MV-4-11 (cell line): ENCODE measurements at regions not wholly inside any gene's neighbourhood (a gene's known extent, or its start where the extent isn't known, plus 50 kb on each side); places are given as distances from the start of the nearest gene placed in this dataset.

Experiments
- DNase-seq: peaks from one replicate; lab custom pipeline; 2025; lab: John Stamatoyannopoulos, UW

DNA sequence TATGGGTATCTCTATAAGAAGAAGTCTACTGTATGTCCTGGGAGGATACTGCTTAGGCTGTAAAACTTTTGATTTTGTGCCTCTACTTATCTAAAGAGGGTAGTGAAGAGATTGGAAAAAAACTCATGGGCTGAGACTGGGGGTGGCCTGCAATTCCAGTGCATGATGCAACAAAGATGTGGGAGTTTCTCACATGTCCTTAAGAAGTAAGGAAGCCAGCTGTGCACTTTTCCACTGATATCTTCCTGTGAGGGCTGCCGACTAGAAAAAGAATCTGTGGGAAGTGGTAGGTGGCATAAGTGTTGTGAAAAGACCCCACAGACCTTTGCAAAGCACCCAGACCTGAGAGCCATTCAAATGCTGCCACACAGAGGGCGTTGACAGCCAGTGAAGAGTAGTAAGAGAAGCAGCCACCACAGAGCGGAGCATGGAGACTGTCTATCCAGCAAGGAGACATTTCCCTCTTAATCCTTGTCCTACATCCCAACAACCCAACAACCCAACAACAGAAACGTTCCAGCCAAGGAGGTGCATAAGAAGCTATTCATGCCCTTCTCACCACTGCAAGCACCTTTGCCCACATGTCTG, 65.1 kb downstream of the PFDN4 start:
- DNase-seq, result no peak

DNA sequence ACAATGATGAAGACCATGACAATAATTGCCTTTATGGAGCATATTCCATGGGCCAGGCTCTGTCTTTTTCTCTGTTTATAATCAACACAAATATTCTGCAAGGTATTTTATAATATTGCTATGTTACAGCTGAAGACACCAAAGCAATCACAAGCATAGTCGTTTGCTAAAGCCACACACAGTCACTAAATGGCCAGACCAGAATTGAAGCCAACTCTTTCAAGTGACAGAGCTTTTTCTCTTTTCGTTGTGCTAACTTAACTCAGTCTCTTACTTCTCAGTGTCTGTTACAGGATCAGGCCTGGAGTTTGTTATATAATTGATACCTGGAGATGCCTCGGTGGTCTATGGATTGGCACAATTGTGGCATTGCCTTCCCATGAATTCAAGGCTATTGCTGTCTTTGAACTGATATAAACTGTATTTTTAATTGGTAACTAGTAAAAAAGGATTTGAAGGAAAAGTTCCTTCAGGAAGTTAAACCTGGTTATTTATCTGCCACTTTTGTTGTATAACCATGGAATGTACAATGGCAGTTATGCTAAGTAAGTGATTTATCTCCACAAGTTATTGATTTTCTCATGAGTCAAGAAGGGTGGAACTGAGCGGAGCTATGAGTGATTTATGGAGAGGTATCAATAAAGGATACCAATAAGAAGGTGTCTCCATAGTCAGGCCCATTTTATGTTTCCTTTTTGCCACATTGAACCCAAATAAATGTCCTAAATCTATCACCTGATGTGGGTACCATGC, 67.6 kb downstream of the PFDN4 start:
- no peak for DNase-seq

DNA sequence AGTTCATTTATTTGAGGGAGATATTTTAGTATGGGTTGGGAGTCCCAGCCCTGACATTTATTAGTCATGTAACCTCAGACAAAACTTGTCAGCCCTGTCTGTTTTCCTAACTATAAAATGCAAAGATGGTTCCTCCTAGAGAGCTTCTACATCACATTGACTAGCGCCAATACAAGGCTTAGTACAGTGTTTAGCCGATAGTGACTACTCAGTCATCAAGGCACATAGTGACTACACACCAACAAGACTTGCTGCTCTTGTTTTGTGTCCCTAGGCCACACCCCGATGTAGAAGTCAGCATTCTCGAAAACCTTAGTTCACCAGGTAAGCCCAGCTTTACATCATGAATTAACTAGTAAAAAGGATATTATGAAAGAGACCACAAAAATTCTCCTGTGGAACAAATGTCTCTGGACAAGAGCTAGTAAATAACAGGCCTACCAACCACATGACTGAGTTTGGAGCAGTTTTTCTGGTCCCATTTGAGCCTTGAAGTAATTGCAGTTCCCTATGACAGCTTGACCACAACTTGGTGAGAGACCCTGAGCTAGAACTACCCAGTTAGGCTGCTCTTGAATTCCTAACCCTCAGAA, 68.8 kb downstream of the PFDN4 start:
- no peak for DNase-seq

DNA sequence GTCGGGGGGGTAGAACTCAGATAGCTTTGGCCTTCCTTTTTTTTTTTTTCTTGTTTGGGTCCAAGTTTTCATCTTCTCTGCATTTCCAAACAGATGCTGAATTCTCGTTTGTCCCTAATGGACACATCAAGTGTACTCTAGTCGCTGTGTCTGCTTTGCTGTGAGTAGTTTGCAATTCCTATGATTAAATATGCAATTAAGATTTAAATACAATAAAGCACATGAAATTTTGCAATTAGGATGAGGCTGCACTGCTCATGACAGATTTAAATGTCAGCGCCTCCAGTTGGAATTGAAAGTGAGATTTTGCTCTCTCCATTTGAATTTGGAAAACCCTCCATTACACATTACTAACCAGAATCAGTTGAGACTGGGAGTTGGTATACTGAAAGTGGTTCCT, 70.4 kb downstream of the PFDN4 start:
- no peak for DNase-seq

DNA sequence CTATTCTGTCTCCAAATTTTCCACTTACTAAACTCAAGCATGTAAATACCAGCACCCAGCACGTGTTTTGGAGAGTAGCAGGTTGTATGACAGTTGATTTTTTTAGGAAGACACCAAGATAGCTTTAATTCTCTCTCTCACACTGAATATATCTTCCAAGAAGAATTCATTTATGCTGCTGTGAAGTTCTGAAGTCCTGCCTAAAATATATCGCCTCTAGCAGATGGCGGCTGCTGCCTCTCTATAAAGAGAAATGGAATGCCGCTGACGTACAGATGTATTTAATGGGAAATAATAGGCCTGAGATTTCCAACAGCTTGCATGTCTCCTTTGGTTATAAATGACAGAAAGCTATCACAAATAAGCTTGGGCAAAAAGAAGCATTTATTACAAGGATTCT, 74.7 kb downstream of the PFDN4 start:
- no peak for DNase-seq

DNA sequence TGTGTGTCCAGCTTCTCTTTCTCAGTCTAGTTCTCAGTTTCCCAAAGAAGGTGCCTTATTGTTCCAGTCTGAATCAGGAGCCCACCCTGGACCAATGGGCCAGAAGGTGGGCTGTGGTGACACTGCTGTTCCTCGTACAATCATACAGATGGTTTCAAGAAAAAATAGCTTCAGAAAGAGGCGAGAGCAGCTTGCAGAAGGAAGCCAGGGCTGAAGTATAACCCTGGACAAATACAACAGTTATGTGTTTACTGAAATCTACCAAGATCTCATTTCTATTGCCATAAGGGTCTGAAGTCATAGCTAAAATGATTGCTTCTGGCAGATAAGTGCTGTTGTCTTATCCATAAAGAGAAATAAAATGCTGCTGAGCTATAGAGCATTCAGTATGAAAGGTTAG, 75.4 kb downstream of the PFDN4 start:
- DNase-seq, result no peak

DNA sequence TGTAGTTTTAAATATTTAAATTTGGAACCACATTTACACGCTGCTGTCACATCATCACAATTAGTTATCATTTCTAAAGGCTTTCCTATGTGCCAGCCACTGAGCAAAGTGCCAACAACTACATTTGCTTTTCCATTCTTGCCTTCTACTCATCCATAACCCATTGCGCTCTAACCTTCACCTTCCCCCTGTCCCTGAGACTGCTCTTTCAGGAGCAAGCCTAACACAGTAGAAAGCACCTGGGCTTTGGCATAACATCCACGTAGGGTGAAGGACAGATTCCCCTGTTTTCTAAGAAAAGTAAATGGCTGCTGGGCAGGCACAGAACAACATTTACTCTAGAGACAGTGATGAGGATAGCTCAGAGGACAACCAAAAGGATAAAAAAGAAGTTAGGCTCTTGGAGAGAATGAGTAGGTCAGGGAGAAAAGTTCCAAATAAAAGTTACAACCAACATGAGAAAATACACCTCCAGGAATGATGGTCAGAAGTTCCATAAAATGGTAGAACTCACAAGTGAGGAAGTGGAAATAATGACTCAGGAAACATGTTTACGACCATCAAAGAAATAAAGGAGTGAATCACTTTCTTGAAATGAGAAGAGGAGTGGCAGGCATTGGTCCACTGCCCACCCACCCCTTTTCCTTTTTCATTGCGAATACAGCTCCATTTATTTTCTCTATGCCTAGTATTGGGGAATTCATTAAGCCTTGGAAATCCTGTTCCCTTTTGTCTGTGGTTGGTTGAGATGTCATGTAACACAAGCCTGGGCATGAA, 77.2 kb downstream of the PFDN4 start:
- peak; percentile 29 for DNase-seq

DNA sequence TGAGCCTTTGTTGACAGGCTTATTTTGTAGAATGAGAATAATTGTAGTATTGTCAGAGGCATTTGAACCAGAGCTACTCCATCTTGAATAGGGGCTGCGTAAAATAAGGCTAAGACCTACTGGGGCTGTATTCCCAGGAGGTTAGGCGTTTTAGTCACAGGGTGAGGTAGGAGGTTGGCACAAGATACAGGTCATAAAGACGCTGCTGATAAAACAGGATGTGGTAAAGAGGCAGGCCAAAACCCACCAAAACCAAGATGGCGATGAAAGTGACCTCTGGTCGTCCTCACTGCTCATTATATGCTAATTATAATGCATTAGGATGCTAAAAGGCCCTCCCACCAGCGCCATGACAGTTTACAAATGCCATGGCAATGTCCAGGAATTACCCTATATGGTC, 82.7 kb downstream of the PFDN4 start:
- no peak for DNase-seq

DNA sequence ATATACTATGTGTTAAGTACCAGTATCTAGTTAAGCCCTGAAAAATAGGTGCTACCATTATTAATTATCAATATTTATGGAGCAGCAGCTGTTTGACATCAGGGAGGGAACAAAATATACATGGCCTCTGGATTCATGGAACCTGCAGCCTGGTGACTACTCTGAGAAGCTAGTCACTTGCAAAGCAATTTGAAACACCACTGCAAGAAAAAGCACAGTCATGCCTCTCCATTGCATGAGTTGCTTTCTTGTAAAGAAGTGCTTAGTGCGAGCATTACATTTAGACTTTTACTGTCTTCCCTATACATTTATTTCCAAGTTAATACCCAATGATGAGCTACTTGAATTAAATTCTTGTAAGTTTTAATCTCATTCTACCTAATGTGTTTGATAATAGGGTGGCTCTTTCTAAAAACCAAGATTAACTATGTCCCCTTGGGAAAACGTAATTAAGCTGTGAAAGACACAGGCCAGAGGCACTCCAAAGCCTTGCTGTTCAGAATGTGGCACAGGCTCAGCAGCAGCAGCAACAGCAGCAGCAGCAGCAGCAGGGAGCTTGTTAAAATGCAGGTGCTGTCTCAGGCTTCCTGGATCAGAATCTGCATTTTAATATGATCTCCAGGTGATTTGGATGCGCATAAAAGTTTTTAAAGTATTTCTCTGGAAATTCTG, 83.6 kb downstream of the PFDN4 start:
- no peak for DNase-seq

DNA sequence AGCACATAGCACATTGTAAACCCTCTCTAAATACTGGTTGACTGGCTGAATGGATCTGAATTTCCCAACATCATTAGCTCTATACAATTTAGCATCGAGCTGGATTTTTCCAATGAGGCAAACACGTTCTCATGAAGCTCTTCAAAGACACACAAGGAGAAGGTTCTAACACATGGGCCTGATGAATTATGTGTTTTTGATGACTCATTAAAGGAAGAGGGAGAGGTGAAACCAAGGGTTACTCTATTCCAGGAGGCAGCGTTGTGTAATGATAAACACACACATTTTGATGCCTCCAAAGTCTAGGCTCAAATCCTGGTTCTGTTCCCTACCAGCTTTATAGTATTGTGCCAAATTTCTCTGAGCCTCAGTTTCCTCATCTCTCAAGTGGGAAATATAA, 84.3 kb downstream of the PFDN4 start:
- DNase-seq, result peak; percentile 17

DNA sequence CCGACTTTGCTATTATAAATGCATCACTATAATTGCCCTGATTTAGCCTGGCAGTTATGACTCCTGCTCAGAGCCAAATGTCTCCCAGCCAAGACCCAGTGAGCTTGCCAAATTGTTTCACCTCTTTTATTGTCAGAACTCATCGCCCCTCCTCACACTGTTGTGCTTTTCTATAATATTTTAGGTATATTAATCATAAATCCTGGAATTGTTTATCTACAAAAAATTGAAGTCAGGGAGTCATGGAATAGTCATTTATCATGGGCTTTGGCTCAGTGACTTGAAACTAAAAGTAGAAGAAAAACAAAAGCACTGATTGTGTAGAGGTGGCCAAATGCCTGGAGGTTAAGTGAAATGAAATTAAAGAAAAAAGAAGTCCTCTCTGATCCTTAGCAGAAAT, 85.6 kb downstream of the PFDN4 start:
- no peak for DNase-seq

DNA sequence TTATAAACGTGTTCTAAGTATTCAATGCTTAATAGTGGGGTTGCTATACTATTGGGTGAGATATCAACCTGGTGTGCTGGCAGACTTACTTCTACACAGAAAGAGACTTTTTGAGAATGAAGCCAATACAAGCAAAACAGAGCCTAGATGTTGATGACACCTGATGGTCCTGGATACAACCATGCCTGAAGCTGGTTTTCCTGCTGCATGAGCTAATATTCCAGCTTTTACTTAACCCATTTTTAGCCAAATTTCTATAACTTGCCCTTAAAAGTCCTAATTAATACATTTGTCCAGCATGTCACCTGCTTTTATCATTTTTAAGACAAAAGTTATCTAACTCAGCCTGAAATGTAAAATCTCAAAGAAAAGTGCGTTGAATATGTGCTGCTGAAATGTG, 86.2 kb downstream of the PFDN4 start:
- DNase-seq, result no peak

DNA sequence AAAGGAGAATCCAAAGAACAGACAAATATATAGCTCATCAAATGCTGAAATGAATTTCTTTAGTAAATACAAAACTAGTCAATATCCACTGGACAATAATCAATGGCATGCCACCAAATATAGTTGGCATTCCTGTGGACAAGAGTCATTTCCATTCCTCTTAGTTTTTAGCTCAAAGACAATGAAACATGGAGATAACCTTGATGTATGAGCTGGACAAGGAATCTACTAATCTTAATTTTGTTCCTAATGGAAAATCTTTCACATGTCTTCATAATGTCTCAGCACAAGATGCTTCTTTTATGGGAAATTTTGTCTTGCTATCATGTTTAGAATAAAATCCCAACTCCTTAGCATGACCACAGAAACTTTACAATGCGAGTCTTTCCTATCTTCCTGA, 87.8 kb downstream of the PFDN4 start:
- DNase-seq, result no peak

DNA sequence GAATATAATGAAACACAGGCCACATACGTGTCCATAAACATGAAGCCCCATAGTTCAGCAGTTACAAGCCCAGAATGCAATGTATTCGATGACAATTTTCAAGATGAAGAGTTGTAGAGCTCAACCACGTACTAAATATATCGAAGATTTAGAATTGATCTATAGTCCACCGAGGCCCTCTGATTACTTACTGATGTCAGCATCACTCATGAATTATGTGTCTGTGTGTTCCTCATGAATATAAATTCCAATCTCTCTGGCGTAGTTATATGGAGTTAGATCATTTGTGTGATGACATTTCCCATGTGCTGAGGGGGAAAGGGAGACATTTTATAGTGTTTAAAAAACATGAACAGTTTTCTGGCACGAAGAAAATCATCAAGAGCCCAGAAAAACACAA, 97.5 kb downstream of the PFDN4 start:
- no peak for DNase-seq

DNA sequence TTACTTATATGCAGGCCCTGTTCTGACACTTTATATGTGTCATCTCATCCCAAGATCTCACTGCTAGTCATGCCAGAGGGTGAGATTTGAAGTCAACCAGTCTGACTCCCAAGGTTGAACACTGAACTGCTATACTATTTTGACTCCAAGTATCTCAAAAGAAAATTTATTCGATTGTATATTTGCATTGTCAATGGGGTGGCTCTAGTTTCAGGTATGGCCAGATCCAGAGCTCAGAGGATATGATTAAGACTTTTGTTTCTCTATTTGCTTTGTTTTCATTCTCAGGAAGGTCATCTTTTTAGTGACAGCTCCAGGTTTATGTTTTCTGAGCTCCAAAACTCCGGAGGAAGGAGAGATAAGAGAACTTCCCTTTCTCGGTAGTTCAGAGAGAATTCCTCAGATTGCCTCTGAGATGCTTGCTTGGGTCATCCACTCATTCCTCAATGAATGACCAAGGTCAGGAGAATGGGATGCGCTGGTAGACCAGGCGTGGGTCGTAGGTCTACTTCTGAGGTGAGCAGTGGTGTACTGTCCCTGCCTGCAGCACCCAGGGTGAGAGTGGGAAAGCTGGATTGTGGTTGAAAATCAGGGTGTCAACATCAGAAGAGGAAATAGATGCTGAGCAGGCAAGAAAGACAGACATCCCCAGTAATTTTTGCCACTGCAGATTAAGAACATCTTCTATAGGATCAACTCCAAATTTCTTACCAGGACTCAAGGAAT, 99.3 kb downstream of the PFDN4 start:
- DNase-seq, result no peak

DNA sequence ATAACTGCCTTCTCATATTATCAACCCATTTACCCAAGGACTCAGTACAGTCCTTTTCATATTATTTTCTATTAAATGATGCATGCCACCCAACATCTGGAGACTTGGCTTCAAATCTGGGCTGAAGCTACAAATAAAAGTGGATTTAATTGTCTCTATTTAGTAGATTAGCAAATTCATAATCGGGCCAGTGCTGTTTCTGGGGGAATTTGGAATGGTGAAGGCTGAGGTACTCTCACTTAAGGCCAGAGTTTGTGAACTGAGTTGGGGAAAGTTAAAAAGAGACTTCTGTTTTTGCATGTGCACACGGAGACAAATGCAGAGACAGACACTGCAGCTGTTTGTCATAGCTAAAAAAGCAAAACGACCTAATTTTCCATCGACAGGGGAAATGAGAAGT, 100.9 kb downstream of the PFDN4 start:
- DNase-seq, result no peak

DNA sequence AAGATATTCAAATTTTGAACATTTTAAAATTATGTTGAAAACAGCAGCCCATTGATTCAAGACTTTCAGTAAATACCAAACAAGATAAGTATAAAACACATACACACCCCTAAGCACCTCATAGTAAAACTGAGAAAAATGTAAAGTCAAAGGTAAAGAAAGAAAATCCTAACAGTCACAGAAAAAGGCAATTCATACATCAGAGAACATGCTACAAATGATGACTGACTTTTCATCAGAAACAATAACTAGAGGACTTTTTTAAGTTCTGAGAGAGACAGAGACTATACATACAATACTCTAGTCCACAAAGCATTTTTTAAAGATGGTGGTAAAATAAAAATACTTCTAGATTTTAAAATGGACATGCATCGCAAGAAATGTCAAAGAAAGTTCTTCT, 111.0 kb downstream of the PFDN4 start:
- no peak for DNase-seq

DNA sequence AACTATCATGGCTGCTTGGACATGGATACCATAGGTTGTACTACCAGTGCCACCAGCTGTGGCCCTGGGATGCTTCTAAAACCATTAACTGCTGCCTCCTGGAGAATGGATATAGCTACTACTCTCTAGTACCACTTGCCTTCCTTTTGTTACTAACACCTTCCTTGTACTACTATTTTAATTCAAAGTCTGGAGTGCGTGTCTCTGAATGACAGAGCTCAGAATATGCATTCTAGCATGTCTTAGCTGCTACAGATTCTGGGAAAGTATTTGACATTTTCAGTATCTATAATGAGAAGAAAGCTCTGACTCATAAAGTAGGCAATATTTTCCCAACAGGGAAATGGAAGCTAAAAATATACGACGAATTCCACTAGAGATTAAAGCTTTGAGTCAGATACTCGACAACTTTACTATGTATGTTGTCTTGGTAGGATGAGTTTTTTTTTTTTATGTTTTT, 112.3 kb downstream of the PFDN4 start:
- DNase-seq, result no peak

DNA sequence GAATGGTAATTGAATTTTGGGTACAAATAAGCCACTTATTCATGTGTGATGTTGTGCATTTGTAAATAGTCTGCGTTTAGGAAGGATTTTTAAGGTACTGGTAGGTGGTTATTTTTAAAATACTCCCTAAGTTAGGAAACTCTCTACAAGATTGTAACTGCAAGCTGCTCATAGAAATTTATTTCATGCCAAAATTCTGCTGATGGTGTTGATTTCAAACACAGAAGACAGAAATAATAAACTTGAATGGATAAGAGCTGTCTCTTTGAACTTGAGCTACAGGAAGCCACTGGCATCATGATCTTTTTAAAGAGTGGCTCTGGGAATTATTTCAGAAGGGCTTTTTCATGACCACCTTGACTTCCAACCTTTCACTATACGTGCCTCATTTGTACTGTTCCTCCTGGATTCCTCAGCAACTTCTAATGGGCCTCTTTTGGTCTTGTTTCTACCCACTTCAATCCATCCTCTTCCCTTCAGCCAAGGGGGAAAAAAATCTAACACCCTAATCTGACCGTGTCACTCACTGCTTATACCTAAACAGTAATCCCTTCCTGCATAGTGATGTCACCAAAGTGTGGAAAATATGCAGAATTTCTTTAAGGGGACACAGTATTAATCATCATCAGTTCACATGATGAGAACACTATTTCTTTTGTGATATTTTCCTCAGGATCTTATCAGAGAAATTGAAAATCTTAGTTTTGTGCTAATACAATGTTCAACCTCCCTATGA, 113.6 kb downstream of the PFDN4 start:
- no peak for DNase-seq

DNA sequence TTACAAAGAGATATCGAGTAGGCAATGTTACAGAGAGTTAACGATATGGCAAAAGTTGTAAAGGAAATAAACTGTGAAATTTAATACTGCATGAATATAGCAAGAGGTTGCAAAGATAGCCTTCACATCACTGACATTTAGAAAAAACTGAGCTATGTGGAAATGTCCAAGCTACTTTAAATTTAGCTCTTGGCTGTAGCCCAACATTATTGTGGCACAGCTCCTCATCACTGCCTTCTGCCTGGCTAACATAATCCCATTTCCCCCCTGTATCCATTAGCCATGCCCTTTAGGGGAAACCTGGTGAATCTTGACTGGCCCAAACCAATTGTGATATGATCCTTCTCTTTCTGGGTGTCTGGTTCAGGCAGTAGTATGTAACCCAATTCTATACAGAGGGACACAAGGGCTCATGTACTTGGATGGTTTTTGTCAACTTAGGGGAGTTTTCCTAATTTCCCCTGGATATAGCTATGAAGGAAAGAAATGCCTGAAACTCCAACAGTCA, 115.4 kb downstream of the PFDN4 start:
- no peak for DNase-seq

DNA sequence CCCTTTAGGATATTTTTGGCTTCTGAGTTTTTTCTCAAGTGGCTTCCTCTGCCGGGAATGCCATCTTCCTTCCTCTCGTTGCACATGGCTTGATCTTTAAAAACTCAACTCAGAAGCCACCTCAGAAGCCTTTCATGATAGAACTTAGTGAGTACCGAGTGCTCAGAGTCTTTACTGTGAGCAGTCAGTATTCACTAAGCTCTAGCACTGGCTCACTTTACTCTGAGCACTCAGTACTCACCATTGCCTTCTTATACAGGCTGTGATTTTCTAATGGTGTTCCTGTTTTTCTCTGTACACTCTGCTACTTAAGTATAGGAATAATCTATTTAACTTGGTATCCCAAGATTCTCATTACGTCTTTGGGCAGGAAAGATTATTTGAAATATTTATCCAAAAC, 116.2 kb downstream of the PFDN4 start:
- no peak for DNase-seq
